Tongue (tissue), 1 donor: ENCODE measurements at regions not wholly inside any gene's neighbourhood (a gene's known extent, or its start where the extent isn't known, plus 50 kb on each side); places are given as distances from the start of the nearest gene placed in this dataset.

ENCODE experiments used
- DNase-seq: peaks from one replicate; pipeline ENCODE4 v3.0.0-alpha.2; 2015

DNA sequence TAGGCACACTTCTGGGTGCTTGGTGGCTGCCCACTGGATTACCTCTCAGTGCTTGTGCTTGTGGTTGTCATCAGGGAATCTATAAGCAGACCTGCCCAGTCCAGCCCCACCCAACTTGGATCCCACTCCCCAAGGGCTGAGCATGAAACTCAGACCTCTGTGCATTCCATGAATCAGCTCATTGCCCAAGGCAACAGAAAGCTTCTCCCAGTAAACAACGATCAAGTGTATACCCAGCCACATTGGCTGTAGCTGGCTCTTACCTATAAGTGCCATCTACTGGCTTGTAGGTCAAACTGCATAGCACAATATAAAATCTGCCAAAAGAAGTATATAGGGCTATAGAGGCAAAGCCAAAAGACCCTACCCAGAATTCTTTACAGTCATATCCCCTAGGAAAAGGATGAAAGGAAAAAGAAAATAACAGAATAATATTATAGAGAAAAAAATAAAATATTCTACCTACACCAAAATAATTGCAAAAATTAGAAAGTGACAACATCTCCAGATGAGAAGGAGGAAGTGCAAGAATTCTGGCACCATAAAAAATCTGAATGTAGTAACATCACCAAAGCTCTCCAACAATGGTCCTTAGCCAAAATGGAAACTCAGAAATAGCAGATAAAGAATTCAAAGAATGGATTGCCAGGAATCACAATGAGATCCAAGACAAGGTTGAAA lies 321.0 kb upstream of the TRPC7 start:
- no peak for DNase-seq

GRCh38 chr5:136682986-136683385 lies 317.6 kb upstream of the TRPC7 start:
- DNase-seq, result no peak

DNA sequence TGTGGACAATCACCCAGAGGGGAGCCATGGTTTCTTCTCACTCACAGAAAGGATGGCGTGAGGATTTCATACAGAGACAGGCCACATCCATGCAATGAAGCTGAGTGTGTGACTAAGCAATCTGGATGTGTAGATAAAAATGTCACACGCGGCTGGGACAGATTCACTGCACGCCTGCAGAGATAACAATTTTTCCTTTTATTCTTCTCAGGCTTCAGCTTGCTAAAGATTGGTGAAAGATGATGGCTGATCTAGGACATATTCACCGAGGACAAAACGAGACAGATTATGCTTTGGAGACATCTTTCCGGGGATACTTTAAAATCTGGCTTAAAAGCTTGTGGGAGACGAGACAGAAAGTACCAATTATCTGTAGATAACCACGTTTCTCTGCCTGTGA lies 313.9 kb upstream of the TRPC7 start:
- DNase-seq, result no peak

DNA sequence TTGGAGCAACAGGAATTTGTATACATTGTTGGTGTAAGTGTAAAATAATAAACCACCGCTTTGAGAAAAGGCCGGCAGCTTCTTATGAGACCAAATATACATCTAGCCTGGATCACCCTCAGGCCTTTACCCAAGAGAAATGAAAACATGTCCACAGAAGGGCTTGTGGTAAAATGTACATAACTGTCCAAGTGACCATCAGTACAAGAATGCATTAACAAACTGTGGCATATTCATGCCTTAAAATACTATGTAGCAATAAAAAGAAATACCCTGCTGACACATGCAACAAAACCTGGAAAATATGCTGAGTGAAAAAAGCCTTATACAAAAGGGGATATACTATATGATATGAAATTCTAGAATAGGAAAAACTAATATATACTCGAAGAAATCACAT lies 311.9 kb upstream of the TRPC7 start:
- DNase-seq, result no peak

- DNase-seq, result no peak
Measured at GRCh38 chr5:136676685-136677084, 311.3 kb upstream of the TRPC7 start.

- no peak for DNase-seq
Measured at GRCh38 chr5:136675769-136676168, 310.4 kb upstream of the TRPC7 start.

DNA sequence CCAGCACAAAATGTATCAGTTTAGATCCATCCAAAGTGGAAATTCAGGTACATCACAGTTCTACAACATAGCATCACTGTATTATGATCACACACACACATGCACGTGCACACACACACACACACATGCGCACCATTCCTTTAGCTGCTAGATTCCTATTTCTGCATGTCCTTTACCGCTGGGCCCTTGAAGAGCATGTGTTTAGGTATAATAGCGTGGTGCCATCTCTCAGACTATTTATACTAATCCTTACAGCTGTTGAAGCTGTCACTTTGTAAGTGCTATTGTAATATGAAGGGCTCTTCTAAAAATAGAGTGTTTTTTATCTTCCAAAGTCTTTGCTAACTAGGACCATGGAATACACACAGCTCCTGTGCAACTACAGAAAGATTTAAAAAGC lies 308.8 kb upstream of the TRPC7 start:
- peak; percentile 19 for DNase-seq

DNA sequence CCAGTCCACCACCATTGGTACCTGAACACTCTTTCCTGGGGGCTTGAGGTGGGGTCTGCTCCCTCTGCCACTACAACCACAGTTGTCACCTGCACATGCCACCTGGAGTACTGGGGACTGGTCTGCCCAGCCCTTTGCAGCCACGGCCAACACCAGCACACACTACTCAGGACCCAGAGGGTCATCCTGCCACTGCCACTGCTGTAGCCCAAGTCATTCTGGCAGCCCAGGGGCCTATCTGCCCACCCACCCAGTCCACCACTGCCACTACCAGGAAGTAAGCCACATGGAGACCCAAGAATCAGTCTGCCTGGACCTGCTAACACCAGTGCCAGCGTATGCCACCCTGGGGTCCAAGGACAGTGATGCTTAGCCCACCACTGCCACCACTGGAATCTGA lies 302.4 kb upstream of the TRPC7 start:
- no peak for DNase-seq

- no peak for DNase-seq
Measured at GRCh38 chr5:136666970-136667620, 301.8 kb upstream of the TRPC7 start.

GRCh38 chr5:136665331-136665730 lies 300.0 kb upstream of the TRPC7 start:
- no peak for DNase-seq

GRCh38 chr5:136661026-136661425 lies 295.7 kb upstream of the TRPC7 start:
- no peak for DNase-seq

DNA sequence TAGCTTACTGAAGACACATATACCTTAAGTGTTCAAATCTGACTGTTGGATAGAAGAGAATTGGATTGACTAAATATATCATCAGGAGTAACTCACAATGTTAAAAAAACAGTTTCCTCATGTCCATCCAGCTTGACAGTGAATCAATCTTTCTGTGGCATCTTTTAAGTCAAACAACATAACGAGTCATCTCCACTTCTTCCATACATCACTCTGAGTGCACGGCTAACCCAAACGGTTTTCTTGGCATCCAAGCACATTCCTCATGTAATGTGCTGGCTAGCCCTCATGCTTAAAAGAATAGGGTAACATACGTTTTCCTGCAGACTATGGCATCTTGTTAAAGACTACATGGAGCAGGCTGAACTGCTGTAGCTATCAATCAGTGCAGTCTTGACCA lies 291.5 kb upstream of the TRPC7 start:
- no peak for DNase-seq

DNA sequence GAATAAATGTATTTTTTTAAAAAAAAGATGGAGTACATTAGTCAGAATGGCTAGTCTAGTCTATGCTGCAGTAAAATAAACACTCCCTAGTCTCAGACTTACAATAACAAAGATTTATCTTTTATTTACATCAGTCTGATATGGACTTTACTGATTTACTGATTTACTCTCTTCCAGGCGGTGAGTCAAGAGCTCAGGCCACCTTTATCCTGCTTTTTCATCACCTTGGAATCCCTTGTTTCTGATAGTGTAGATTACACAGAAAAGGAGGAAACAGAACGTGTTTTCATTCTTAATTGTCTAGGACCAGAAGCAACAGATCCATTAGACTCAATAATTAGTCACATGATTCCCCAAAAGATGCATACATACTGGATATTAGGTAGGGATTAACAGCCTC lies 290.1 kb upstream of the TRPC7 start:
- DNase-seq, result no peak

DNA sequence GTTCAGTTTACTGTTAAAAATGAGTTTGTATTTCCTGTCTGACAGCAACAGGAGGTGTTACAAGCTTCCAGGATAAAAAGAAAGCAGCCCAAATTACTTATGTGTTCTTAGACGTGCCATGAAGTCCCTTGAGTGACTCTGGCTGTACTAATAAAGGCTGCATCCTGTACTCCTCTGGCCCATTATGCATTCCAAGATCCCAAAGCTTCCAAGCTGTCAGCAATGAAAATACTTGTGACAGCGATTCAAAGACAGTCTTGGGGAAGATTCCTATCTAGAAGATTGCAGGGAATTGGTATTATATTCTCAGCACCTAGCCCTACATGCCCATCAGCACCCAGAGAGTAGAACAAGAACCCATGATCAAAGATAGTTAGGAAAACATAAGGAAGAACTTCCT lies 281.6 kb upstream of the TRPC7 start:
- DNase-seq, result no peak

- no peak for DNase-seq
Measured at GRCh38 chr5:136642976-136643375, 277.6 kb upstream of the TRPC7 start.

DNA sequence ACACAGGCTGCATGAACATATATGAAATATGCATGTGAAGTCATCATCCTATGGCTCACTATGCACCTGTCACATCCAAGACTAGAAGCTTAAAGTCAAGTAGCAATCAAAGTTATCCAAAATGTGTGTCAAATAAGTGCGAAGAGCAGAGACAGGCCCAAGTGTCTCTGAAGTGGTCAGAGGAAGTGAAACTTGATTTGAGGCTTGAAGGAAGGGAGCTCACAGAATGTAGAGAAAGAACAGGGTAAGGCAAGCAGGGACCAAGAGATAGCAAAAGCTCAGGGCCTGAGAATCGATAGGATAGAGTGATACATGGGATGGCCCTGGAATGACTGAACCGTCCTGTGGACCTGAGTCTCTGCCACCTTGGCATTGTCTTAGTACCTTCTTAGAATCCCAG lies 274.3 kb upstream of the TRPC7 start:
- DNase-seq, result no peak

GRCh38 chr5:136638084-136638483 lies 272.7 kb upstream of the TRPC7 start:
- no peak for DNase-seq

- DNase-seq, result no peak
Measured at GRCh38 chr5:136636001-136636400, 270.7 kb upstream of the TRPC7 start.

GRCh38 chr5:136631186-136631585 lies 265.8 kb upstream of the TRPC7 start:
- DNase-seq, result no peak

GRCh38 chr5:136629125-136629792 lies 263.9 kb upstream of the TRPC7 start:
- DNase-seq, result no peak

DNA sequence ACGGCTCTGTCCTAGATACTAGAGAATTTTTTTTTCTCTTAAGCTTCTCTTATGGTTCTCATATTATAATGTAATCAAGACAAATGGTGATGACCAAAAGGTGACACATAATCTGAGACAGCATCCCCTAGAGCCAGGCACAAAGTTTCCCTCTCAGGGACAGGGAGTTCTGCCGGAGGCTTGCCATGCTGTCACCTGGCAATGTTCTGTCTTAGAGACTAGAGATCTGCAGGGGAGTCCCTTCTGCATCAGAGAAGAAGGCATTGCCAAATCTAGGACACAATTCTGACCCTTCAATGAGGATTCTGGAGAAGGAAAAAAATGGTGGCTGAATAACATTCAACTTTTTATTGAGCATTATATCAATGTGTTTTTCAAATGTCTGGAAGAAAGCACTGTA lies 261.2 kb upstream of the TRPC7 start:
- no peak for DNase-seq

GRCh38 chr5:136622747-136623146 lies 257.4 kb upstream of the TRPC7 start:
- no peak for DNase-seq

GRCh38 chr5:136621743-136622142 lies 256.4 kb upstream of the TRPC7 start:
- DNase-seq, result no peak

- no peak for DNase-seq
Measured at GRCh38 chr5:136620621-136621020, 255.3 kb upstream of the TRPC7 start.
